Keratinocyte (primary cell): ENCODE measurements at regions not wholly inside any gene's neighbourhood (a gene's known extent, or its start where the extent isn't known, plus 50 kb on each side); places are given as distances from the start of the nearest gene placed in this dataset.

Experiments used
- DNase-seq: peaks from one replicate; pipeline ENCODE4 v3.0.0-alpha.2; 2011; ENCODE audit warnings: low read depth, missing footprints, low spot score
- FAIRE-seq: peaks from 2 replicates; lab custom pipeline; 2011; peaks lifted over from hg19 to GRCh38; lab: Jason Lieb, UNC
- H2AFZ ChIP-seq: 2 replicates; pipeline ENCODE4 v1.6.0; 2012; ENCODE audit warnings: low read length, control low read depth, inconsistent platforms; ENCODE audit not compliant: control insufficient read depth
- H3K27ac ChIP-seq: 2 replicates; pipeline ENCODE4 v1.5.1; 2011; ENCODE audit warnings: low read length; ENCODE audit not compliant: control insufficient read depth, insufficient read depth
- H3K27me3 ChIP-seq: 3 replicates; pipeline ENCODE4 v1.6.0; 2011; ENCODE audit warnings: low read length; ENCODE audit not compliant: control insufficient read depth, insufficient read depth; ENCODE audit errors: extremely low read depth
- H3K36me3 ChIP-seq, 2 experiments: 2 replicates in 1 of 2; 3 replicates in 1 of 2; pipeline ENCODE4 v1.5.1; 2011; ENCODE audit warnings: low read length in 2 of 2, mild to moderate bottlenecking in 1 of 2; ENCODE audit not compliant: control insufficient read depth in 2 of 2, insufficient read depth in 2 of 2; ENCODE audit errors: extremely low read depth in 1 of 2
- H3K4me1 ChIP-seq: 3 replicates; pipeline ENCODE4 v1.5.1; 2011; ENCODE audit warnings: low read length; ENCODE audit not compliant: control insufficient read depth, insufficient read depth; ENCODE audit errors: extremely low read depth
- H3K4me2 ChIP-seq: 3 replicates; pipeline ENCODE4 v1.6.0; 2011; ENCODE audit warnings: low read depth, low read length; ENCODE audit not compliant: control insufficient read depth, insufficient read depth; ENCODE audit errors: extremely low read depth
- H3K4me3 ChIP-seq, 3 experiments: fragments of 200-600 bp in 1 of 3; sonication (generic) in 1 of 3; 2 replicates in 2 of 3; 3 replicates in 1 of 3; pipeline ENCODE4 v1.5.1; 2011 to 2016; ENCODE audit warnings: low read length in 3 of 3, mild to moderate bottlenecking in 3 of 3, control low read depth in 2 of 3, inconsistent platforms in 1 of 3, low read depth in 1 of 3, mixed read lengths in 1 of 3, mixed run types in 1 of 3, moderate library complexity in 1 of 3; ENCODE audit not compliant: control insufficient read depth in 2 of 3, insufficient read depth in 2 of 3; ENCODE audit errors: extremely low read depth in 1 of 3
- H3K79me2 ChIP-seq: 2 replicates; pipeline ENCODE4 v1.6.0; 2012; ENCODE audit warnings: low read length; ENCODE audit not compliant: control insufficient read depth, insufficient read depth
- H3K9ac ChIP-seq: 3 replicates; pipeline ENCODE4 v1.6.0; 2011; ENCODE audit warnings: low read length; ENCODE audit not compliant: control insufficient read depth, insufficient read depth; ENCODE audit errors: extremely low read depth
- H3K9me1 ChIP-seq: 3 replicates; pipeline ENCODE4 v1.6.0; 2011; ENCODE audit warnings: low read length; ENCODE audit not compliant: control insufficient read depth, insufficient read depth; ENCODE audit errors: extremely low read depth
- H3K9me3 ChIP-seq: 2 replicates; pipeline ENCODE4 v1.5.1; 2012; ENCODE audit warnings: low read depth, low read length; ENCODE audit not compliant: control insufficient read depth
- H4K20me1 ChIP-seq: 3 replicates; pipeline ENCODE4 v1.6.0; 2011; ENCODE audit warnings: low read length; ENCODE audit not compliant: control insufficient read depth, insufficient read depth; ENCODE audit errors: extremely low read depth
- EZH2 ChIP-seq: IDR thresholded peaks from one replicate; pipeline ENCODE4 v1.6.1; 2012; ENCODE audit warnings: inconsistent platforms, mild to moderate bottlenecking, low read length, moderate library complexity
- dilution Hi-C: fragments of 300-500 bp; cut with MboI; formaldehyde crosslinking; loops from one replicate; pipeline ENCODE4 v1.7.0; 2020; ENCODE audit warnings: low sequenced_read_pairs; ENCODE audit not compliant: extremely low pct_ligation_motif_present
- TF ChIP-seq, protein P1 (sequence below), 3 experiments: IDR thresholded peaks in 1 of 3; conservative IDR thresholded peaks in 1 of 3; optimal IDR thresholded peaks in 1 of 3; 2 replicates in 2 of 3; 3 replicates in 1 of 3; pipeline versions ENCODE3 to v1.5.1; 2011; ENCODE audit warnings: low read length in 3 of 3, mild to moderate bottlenecking in 3 of 3, moderate library complexity in 2 of 3, control low read depth in 1 of 3, inconsistent platforms in 1 of 3; ENCODE audit not compliant: insufficient read depth in 2 of 3; ENCODE audit errors: extremely low read depth in 1 of 3

DNA sequence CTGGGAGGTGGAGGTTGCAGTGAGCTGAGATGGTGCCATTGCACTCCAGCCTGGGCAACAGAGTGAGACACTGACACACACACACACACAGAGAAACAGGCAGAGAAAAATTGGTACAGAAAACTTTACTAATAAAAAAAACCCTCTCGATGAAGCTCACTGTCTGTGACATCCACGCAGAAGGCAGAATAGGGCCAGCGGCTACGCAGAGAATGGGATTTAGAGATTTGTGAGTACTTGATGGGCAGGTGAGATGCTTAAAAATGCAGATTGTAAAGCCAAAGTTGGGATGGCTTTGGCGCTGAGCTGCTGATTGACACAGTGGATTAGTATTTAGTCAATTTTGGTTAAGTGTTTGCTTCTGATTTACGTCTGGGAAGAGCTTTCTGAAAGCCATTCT, 561.1 kb downstream of the TBC1D22A start:
- DNase-seq (no peak), FAIRE-seq (no peak)
- dilution Hi-C loops = no loop called here
- Histone ChIP-seq H2AFZ (no peak overlapping the region), H3K36me3 (no peaks in the 10 kb centered on the region), H4K20me1 (no peaks in the 10 kb centered on the region), H3K9me3 (peaks cover 3% of the 10 kb centered on the region), H3K4me1 (no peaks in the 10 kb centered on the region), H3K9me1 (no peaks in the 10 kb centered on the region), H3K4me2 (no peak overlapping the region), H3K27me3 (no peaks in the 10 kb centered on the region), H3K27ac (no peak overlapping the region), H3K9ac (no peak overlapping the region), H3K4me3 (no peak overlapping the region), H3K79me2 (no peaks in the 10 kb centered on the region)
- TF ChIP-seq, protein P1, sequence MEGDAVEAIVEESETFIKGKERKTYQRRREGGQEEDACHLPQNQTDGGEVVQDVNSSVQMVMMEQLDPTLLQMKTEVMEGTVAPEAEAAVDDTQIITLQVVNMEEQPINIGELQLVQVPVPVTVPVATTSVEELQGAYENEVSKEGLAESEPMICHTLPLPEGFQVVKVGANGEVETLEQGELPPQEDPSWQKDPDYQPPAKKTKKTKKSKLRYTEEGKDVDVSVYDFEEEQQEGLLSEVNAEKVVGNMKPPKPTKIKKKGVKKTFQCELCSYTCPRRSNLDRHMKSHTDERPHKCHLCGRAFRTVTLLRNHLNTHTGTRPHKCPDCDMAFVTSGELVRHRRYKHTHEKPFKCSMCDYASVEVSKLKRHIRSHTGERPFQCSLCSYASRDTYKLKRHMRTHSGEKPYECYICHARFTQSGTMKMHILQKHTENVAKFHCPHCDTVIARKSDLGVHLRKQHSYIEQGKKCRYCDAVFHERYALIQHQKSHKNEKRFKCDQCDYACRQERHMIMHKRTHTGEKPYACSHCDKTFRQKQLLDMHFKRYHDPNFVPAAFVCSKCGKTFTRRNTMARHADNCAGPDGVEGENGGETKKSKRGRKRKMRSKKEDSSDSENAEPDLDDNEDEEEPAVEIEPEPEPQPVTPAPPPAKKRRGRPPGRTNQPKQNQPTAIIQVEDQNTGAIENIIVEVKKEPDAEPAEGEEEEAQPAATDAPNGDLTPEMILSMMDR (optimal IDR thresholded peaks at IDR 0.05 in 1 of 3, IDR thresholded peaks at IDR 0.05 in 1 of 3, conservative IDR thresholded peaks at IDR 0.05 in 1 of 3; ENCODE audit: extremely low read depth in 1 of 3, insufficient read depth in 2 of 3, low read length in 3 of 3) = no peak
- TF ChIP-seq EZH2 = no peak

GRCh38 chr22:47322854-47323253, 560.4 kb downstream of the TBC1D22A start:
- no peak for FAIRE-seq
- dilution Hi-C loops = no loop called here
- H3K4me2 ChIP-seq = no peak overlapping the region
- peaks cover 3% of the 10 kb centered on the region for H3K9me3 ChIP-seq
- no peak overlapping the region for H2AFZ ChIP-seq
- H3K27ac ChIP-seq = no peak overlapping the region
- no peaks in the 10 kb centered on the region for H3K9me1 ChIP-seq
- H3K79me2 ChIP-seq = no peaks in the 10 kb centered on the region
- DNase-seq = no peak
- no peaks in the 10 kb centered on the region for H3K36me3 ChIP-seq
- H3K9ac ChIP-seq = no peak overlapping the region
- no peaks in the 10 kb centered on the region for H3K4me1 ChIP-seq
- no peak overlapping the region for H3K4me3 ChIP-seq
- no peaks in the 10 kb centered on the region for H4K20me1 ChIP-seq
- TF ChIP-seq, protein P1 (optimal IDR thresholded peaks at IDR 0.05 in 1 of 3, IDR thresholded peaks at IDR 0.05 in 1 of 3, conservative IDR thresholded peaks at IDR 0.05 in 1 of 3; ENCODE audit: extremely low read depth in 1 of 3, insufficient read depth in 2 of 3, low read length in 3 of 3) = no peak
- TF ChIP-seq EZH2 = no peak
- H3K27me3 ChIP-seq = no peaks in the 10 kb centered on the region
